GM18519 (cell line): ENCODE measurements at regions not wholly inside any gene's neighbourhood (a gene's known extent, or its start where the extent isn't known, plus 50 kb on each side); places are given as distances from the start of the nearest gene placed in this dataset.
A peak's percentile ranks its signal among the peaks of the same experiment; 100 is the strongest.
"Not testable (repeated sequence)": the region's sequence is repeated elsewhere in the genome, so short reads cannot be mapped to it uniquely, and the experiment has no call there.

Experiments used
- ATAC-seq: cut with Tn5 transposase; IDR thresholded peaks from one replicate; pipeline ENCODE4 v1.9.1; 2021; ENCODE audit warnings: mild to moderate bottlenecking, moderate library complexity; ENCODE audit not compliant: unreplicated experiment, low FRiP score

GRCh38 chrY:18599606-18600005, 53.1 kb downstream of the HSFY1 start:
- ATAC-seq = not testable (repeated sequence)

GRCh38 chrY:18601287-18601686, 54.8 kb downstream of the HSFY1 start:
- peak; percentile 95 for ATAC-seq

- ATAC-seq = not testable (repeated sequence)
These were observed 59.7 kb downstream of the HSFY1 start for GRCh38 chrY:18606251-18606650.

GRCh38 chrY:18608205-18608604, 61.7 kb downstream of the HSFY1 start:
- ATAC-seq = not testable (repeated sequence)

- ATAC-seq = not testable (repeated sequence)
These were observed 69.3 kb downstream of the HSFY1 start for GRCh38 chrY:18615809-18616208.

GRCh38 chrY:18629805-18630516, 83.4 kb downstream of the HSFY1 start:
- ATAC-seq = not testable (repeated sequence)

GRCh38 chrY:18630571-18630970, 84.1 kb downstream of the HSFY1 start:
- not testable (repeated sequence) for ATAC-seq

- ATAC-seq = not testable (repeated sequence)
These were observed 85.1 kb downstream of the HSFY1 start for GRCh38 chrY:18631610-18632009.

- no peak for ATAC-seq
These were observed 104.2 kb downstream of the HSFY1 start for GRCh38 chrY:18650746-18651145.

GRCh38 chrY:18664559-18664958, 109.0 kb downstream of the HSFY2 start:
- ATAC-seq = peak; percentile 100

GRCh38 chrY:18669790-18670189, 103.7 kb downstream of the HSFY2 start:
- no peak for ATAC-seq

GRCh38 chrY:18671970-18672369, 101.6 kb downstream of the HSFY2 start:
- no peak for ATAC-seq

GRCh38 chrY:18686027-18686426, 87.5 kb downstream of the HSFY2 start:
- ATAC-seq = not testable (repeated sequence)

- not testable (repeated sequence) for ATAC-seq
These were observed 85.2 kb downstream of the HSFY2 start for GRCh38 chrY:18688362-18688761.

GRCh38 chrY:18689420-18689819, 84.1 kb downstream of the HSFY2 start:
- ATAC-seq = not testable (repeated sequence)

GRCh38 chrY:18689890-18690593, 83.5 kb downstream of the HSFY2 start:
- ATAC-seq = not testable (repeated sequence)

GRCh38 chrY:18696788-18697187, 76.7 kb downstream of the HSFY2 start:
- not testable (repeated sequence) for ATAC-seq

GRCh38 chrY:18704198-18704597, 69.3 kb downstream of the HSFY2 start:
- not testable (repeated sequence) for ATAC-seq

GRCh38 chrY:18711785-18712184, 61.8 kb downstream of the HSFY2 start:
- ATAC-seq = not testable (repeated sequence)

GRCh38 chrY:18713760-18714159, 59.8 kb downstream of the HSFY2 start:
- ATAC-seq = not testable (repeated sequence)

- peak; percentile 92 for ATAC-seq
These were observed 54.8 kb downstream of the HSFY2 start for GRCh38 chrY:18718714-18719113.

- not testable (repeated sequence) for ATAC-seq
These were observed 53.1 kb downstream of the HSFY2 start for GRCh38 chrY:18720395-18720794.
